GM19468 (cell line): ENCODE measurements at regions not wholly inside any gene's neighbourhood (a gene's known extent, or its start where the extent isn't known, plus 50 kb on each side); places are given as distances from the start of the nearest gene placed in this dataset.

Experiments
- ATAC-seq: cut with Tn5 transposase; IDR thresholded peaks from one replicate; pipeline ENCODE4 v1.9.1; 2021; ENCODE audit warnings: mild to moderate bottlenecking, moderate library complexity, moderate number of reproducible peaks; ENCODE audit not compliant: unreplicated experiment; ENCODE audit errors: extremely low read depth

GRCh38 chr10:36110097-36110496, 468.0 kb upstream of the FZD8 start:
- ATAC-seq, result no peak

DNA sequence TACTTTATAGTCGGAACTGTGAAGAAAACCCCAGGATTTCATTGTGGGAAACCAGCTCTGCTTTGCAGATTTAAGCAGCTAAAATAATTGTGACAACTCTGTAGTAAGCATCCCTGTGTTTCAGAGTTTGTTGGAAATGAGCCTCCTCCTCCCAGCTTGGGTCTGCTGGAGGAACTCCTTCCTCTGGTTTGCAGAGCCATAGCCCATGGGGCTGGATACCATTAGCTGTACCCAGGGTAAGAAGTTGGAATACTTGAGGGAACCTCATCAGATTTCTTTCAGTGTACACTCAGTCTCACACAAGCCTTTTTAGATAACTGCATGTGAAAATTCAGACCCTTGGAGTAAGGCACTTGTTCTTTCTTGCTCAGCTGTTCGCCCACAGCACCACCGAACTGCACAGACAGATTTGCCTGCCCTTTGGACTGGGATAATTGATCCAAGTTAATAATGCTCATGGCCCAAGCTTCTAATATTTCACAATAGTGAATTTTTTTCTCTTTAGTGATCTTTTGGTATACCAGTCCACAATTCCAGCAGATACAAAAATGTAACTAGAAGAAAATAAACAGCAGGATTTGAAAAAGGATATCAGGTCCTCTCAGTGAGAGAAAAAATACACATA, 467.4 kb upstream of the FZD8 start:
- ATAC-seq, result no peak

DNA sequence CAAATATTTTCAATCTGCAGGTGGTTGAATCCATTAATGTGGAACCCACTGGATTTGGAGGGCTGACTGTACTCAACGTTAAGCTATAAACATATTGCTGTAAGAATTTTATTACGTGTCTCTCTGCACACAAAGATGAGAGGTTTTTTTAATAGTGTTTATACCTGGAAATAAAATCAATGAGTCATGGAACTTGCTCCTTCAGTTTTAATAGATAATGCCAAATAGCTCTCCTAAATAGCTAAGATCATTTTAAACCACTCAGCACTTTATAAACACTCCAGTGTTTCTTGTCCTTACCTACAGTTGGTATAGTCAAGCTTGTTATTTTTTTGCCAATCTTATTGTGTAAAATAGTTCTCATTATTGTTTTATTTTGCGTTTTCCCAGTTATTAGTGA, 455.6 kb upstream of the FZD8 start:
- ATAC-seq, result no peak

- ATAC-seq, result no peak
Measured at GRCh38 chr10:36096576-36096975, 454.5 kb upstream of the FZD8 start.

GRCh38 chr10:36094096-36094495, 452.0 kb upstream of the FZD8 start:
- ATAC-seq, result no peak

DNA sequence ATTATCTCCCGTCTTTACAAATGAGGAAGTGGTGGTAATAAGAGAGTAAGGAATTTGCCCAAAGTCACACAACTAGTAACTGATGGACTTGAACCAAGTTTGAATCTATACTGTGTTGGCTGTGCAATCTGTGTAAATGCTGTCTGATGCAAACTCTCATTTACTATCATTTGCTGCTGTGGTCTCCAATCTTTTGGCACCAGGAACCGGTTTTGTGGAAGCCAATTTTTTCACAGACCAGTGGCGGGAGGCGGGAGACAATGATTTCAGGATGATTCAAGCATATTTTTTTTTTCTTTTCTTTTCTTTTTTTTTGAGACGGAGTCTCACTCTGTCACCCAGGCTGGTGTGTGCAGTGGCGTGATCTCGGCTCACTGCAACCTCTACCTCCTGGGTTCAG, 450.0 kb upstream of the FZD8 start:
- no peak for ATAC-seq

GRCh38 chr10:36091007-36091406, 448.9 kb upstream of the FZD8 start:
- no peak for ATAC-seq

DNA sequence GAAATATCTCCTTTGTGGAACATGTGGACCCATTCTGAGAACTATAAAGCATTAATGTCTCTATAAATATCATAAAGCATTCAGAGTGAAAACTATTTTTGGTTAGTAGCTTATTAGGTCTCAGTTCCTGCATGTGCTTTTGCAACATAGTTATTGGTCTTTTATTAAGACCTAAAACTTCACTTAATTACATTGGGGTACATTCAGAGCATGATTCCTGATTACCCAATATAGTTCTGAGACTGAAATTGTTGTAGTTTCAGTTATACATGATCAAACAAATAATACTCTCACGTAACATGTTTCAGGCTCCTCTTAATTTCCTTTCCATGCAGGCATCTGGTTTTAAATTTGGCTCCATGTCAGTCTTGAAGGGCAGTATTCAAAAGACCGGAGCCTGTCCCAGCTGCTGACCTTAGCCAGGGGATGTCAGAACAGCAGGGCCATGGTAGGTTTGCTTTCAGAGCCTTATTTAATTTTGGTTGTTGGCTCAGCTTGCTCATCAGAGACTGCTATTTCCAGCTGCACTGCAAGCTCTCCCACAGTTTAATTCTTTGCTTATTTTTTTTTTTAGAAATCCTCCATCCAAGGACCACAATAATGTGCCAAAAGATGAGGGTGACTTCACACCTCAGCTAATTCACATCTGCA, 447.8 kb upstream of the FZD8 start:
- ATAC-seq, result no peak

DNA sequence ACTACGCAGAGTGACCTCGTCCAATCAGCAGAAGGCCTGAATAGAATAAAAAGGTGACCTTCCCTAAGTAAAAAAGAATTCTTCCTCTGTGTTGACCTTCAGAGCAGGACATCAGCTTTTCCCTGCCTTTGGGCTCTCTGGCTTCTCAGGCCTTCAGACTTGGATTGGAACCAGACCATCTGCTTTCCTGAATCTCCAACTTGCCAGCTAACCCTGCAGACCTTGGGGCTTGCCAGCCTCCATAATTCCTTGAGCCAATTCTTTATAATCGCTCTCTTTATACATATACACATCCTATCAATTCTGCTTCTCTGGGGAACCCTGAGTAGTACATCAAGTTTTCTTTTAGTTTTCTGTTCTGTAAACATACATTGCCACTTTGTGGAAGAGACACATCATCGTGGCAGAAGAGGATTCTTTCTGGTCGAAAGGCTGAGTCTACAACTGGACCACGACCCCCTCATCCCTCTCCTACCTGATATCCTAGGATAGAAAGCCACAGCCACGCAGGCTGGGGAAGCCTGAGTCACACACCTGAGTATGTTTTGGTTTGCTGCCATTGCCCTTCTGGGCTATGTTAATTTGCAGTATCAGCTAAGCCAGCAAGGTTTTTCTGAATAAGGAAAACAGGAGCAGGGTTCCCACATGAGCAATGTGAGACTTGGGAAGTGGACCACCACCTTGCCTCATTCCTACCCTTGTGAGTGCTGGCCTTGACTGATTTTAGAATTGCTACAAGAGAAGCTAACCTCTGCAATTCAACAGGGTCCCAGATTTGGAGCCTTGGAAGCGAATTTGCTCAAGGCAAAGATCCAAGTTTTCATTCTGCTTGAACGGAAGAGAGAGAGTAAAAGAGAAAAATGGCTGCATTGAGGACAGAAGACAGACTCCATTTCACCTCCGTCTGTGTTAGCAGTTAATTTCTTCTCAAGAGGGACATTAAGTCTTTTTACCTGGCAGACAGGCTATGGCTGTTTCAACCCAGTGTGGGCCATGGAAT, 445.2 kb upstream of the FZD8 start:
- ATAC-seq, result no peak

DNA sequence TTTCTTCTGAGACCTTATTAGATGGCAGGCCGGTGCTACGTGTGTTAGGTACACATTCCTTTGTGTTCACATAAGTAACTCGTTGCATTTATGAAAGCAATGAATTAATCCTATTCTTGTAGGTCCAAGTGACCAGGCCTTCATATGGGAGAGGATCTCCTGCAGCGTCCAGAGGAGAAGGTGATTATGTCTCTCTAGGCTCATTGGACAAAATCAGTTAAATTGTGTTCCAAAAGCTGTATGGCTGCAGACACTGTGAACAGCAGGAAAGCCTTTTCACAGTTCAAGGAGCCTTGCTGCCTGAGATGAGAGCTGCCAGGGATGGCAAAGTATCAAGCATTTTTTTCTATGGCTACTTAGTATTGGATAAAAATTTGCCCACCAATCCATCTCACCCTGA, 433.1 kb upstream of the FZD8 start:
- no peak for ATAC-seq

DNA sequence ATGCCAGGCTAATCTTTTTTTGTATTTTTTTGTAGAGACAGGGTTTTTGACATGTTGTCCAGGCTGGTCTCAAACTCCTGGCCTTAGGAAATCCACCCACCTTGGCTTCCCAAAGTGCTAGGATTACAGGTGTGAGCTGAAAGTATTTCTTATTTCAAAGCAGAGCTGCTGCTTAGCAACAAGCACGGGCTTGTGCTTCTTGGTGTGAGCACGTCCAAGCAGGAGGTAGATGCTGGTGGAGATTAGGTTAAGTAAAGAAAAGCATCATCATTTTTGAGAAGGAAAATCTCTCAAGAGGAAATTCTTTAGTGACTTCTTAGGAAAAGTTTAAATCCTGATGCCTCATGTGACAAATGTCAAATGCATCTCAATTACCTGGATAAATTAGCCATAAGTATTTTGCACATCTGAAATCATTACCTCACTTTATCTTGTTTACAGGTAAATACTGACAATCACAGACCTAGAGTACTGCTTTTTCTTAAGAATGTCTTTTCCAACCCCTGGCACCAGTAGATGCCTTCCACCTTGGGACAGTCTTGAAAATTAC, 431.8 kb upstream of the FZD8 start:
- ATAC-seq, result no peak

GRCh38 chr10:36068542-36068941, 426.4 kb upstream of the FZD8 start:
- no peak for ATAC-seq

- ATAC-seq, result no peak
Measured at GRCh38 chr10:36067748-36068147, 425.7 kb upstream of the FZD8 start.

GRCh38 chr10:36066850-36067249, 424.8 kb upstream of the FZD8 start:
- no peak for ATAC-seq

DNA sequence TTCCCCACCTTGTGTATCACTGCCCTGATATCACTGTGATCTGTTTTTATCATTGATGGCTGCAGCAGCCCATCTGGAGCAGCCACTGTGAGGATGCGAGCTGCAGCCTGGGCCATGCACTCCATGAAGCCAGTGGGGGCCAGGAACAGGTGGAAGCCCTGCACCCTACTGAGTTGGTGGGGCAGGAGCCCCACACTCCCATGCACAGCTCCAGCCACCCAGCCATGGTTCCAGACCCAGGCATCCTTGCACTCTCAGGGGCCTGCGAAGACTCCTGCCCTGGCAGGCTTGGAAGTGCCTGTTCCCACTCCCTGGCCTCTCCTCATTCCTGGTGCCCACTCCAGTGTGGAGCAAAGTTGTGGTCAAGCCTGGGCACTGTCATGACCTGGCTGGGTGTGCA, 424.0 kb upstream of the FZD8 start:
- ATAC-seq, result no peak

DNA sequence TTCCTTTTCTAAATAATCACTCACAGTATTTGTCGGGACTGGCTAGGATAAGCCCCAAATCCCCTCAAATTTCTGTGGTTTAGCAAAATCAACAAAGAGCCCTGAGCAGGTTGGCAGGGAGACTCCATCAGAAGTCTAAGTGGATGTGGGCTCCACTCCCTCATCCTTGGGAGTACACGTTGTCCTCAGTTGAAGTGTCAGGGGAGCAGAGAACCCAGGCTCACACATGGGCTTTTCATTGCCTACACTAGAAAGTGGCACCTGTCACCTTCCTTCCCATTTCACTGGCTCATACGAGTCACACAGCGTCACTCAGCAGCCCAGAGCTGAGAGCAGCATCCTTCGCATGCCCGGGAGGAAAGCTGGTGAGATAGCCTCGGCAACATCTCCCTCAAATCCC, 421.3 kb upstream of the FZD8 start:
- no peak for ATAC-seq

- ATAC-seq, result no peak
Measured at GRCh38 chr10:36057731-36058130, 415.6 kb upstream of the FZD8 start.

GRCh38 chr10:36057180-36057579, 415.1 kb upstream of the FZD8 start:
- no peak for ATAC-seq

DNA sequence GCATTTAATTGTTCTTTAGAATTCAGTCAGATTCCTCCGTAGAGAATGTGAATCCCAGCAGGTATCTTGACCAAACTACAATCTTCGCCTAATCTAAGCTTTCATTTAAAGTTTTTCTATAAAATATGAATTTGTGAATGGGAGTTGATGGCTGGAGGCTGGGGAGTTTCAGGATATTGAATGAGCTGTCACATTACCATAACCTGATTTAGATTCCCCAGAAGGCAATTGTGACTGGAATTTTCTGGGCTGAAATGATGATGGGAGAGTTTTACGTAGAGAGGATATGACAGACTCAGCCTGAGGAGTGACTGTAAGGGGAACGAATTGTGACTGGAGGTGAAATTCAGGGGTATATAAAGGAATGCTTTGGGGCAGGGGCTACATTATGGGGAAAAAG, 411.7 kb upstream of the FZD8 start:
- ATAC-seq, result no peak

DNA sequence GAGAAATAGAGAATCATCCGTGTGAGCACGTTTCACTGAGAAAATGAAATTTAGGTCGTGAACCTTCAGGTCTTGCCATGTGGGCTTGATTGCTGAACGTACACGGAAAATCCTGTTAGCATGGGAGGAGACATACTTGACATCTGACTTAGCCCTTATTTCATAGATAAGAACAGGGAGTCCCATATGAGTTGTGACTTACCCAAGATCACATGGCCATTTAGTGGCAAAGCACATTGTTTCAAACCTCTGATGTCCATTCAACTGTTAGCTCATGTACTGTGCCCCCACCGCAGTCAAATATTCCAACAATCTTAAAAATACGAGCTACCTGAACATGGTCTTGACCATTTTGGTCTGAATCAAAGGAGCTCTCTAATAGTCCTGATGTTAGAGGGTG, 411.2 kb upstream of the FZD8 start:
- no peak for ATAC-seq

DNA sequence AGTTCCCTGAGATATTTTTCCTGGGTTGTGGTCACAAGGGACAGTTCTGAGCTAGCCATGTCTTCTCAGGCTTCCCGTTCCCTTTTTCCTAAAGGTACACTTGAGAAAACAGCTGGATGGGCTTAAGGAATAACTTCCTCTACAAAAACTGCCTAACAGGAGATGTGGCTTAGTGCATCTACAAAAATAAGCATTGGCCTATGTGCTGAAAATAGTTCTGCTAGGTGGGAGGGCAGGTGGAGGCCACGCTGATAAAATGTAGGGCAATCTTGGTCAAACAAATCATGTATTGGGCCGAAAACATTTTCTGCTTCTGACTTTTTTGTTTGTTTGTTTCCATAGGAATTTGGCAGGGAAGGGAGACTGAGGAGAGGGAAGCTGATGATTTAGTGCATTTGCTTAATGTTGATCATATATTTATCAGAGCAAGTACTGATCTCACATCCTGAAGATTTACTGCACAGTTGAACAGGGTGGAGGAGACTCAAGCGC, 409.4 kb upstream of the FZD8 start:
- no peak for ATAC-seq
